GM18508 (cell line): ENCODE measurements at regions not wholly inside any gene's neighbourhood (a gene's known extent, or its start where the extent isn't known, plus 50 kb on each side); places are given as distances from the start of the nearest gene placed in this dataset.
"Not testable (repeated sequence)": the region's sequence is repeated elsewhere in the genome, so short reads cannot be mapped to it uniquely, and the experiment has no call there.

Experiments used
- ATAC-seq: cut with Tn5 transposase; IDR thresholded peaks from one replicate; pipeline ENCODE4 v1.9.1; 2021; ENCODE audit warnings: moderate number of reproducible peaks; ENCODE audit not compliant: insufficient read depth, unreplicated experiment

DNA sequence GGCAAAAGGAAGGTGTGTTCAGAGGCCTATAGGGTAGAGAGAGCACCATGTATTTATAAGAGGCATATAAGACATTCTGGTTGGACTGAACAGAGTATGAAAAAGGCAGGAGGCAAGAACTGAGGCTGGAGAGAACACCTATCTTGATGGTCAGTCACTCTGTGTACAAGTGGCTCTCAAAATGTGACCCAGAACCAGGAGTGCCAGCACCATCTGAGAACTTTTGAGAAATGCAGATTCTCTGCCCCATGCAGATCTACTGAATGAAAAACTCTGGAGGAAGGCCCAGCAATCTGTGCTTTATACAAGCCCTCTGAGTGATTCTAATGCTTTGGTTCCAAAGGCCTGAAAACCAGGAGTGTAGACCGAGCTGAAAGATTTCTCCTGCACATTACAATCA is 324.0 kb upstream of the IL12A start:
- no peak for ATAC-seq

DNA sequence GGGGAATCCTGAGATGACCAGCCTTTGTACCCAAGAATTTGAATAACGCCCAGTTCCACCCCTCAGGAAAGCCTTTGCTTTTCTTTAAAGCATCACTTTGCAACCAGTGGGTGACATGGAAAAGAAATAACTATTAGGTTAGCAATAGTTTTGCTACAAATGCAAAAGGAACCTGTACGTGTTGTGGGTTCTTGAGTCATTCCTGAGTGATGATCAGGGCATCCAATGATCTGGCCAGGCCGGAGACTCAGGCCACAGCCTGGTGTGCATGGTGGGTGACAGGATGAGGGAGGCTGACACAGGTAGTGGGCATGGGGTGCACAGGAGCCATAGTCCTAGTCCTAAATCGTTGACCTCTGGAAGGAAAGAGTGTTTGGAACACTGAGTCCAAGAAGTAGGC is 321.4 kb upstream of the IL12A start:
- ATAC-seq, result no peak

DNA sequence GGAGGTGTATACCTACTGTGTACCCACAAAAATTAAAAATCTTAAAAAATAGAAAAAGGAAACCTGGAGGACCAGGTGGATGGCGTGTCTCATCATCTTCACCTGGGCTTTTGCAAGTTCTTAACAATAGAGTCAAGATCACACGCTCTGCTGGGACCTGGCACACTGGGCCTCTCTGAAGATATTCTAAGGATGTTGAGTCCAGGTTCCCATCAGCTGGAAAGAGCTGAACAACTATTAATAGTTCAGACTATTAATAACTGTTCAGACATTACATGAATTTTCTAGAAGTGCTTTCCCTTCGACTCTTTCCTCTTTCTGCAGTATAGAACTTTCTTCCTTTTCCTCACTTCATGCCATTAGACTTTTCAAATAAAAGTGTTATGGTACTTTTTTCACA is 320.2 kb upstream of the IL12A start:
- ATAC-seq, result no peak

DNA sequence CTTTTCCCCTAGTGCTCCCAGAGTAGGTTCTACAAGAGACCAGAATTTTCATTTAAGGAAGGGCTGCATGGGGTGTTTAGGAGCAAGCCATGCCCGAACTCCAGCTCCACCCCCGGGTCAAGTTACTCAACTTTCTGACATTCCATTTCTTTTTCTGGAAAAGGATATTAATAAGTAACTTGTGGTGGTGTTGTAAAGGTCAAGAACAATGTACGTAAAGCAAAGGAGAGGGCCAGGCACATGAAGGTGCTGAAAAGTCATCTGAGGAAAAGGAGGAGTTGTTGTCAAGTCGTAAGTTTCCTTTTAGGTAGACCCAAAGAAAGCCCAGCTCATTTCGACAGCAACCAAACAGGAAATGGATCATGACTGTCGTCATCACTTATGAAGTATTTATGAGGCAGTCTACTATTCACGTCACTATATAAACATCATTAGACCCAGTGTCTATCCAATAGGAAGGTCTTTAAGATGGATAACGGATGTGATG is 319.6 kb upstream of the IL12A start:
- no peak for ATAC-seq

DNA sequence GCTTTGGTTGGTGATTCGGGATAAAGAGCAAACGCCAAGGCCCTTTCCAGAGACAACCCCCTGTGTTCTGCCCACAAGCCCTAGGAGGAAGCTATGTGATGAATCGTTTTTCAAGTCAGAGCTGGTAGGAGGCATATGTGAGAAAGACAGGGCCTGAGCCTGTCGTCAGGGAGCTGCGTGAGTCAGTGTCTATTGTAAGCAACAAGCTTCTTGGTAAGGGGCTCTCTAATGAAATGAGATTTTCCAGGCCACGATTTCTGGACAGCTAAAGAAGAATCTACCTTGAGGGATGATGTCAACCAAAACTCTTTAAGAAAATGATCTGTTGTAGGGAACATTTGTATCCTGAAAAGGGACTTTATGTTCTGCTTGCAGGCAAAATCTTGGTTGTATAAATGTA is 318.9 kb upstream of the IL12A start:
- ATAC-seq, result no peak

DNA sequence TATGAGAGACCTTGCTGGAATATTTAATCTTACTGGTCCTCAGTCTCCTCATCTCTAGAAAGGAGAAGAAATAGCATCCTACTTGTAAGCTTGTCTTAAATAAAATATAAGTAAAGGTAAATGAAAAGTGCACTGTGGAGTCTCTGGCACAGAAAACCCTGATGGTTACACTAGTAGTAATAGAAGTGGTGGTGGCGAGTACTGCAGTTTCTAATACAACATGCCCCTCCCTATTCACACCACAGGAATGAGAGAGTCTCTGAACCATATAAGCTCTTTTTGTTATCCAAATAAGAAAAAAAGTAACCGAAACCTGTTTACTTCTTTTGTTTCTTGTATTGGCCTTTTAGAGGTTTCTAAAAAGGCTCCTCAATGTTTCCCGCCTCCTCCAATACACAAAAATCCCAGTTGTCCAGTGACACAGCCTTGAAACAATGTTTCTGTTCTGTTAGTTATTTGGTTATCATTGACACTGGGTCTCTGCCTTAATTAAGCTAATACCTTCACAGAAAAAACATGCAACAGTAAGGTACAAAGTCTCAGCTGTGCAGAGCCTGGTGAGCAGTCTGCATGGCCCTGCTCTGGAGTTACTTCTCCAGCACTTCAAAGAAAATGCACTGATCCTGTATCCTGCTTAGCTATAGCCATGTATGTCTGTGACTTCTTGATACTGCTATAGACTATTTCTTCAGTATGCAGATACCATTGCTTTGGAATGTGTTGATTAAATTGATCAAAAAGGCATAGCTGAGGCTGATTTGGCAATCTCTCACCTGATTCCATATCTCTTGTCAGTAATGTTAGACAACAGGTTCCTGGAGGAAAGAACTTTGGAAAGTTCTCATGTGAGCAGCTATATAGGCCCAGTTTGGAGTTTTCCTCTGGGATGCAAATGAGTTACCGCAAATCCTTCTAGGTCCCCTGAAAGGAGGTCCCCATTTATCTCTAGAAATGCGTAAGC is 315.6 kb upstream of the IL12A start:
- no peak for ATAC-seq

DNA sequence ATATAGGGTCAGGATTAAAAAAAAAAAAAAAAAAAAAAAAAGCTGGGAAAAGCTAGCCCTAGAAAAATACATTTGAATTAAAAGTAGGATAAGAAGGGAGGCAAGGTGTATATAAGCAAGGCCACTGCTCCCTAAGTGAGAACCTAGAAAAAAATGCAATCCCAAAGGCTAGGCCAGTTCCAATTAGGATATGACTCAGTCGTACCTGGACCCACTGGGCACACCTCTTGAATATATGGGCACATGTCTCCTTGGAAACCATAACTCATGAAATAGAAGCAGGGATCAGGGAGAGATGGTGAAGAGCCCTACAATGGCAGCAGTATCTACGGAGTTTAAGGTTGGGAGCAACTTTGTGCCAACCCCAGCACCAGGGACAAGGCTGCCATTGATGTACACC is 314.1 kb upstream of the IL12A start:
- ATAC-seq, result no peak

DNA sequence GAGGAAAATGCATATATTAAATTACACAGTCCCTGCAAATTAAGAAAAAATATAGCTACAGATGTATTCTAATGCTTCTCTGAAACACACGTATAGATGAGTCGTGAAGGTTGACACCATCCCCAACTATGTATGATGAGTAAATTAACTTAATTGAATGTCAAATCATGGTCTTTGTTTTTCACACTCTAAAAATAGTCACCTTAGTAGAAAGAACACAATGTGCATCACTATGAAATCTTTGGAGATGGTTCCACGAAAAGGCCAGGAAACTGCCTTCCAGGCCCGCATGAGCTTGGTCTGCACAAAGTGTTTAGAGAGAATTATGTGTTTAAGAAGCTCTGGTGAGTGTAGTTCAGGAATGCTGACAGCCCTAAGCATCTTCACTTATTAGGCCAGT is 313.4 kb upstream of the IL12A start:
- no peak for ATAC-seq

DNA sequence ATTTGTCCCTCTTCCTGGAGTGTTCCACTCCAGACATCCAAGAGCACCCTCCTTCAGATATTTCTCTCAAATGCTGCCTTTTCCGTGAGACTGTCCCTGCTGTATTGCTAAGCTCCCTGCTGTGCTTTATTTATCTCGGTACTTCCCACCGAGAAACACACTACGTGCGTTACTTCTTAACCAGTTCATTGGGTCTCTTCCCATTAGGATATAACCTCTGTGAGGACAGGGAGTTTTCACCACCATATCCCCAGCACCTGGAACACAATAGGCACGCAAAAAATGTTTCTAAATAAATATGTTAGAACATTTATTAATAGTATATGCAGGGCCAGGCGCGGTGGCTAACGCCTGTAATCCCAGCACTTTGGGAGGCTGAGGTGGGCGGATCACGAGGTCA is 308.7 kb upstream of the IL12A start:
- no peak for ATAC-seq

DNA sequence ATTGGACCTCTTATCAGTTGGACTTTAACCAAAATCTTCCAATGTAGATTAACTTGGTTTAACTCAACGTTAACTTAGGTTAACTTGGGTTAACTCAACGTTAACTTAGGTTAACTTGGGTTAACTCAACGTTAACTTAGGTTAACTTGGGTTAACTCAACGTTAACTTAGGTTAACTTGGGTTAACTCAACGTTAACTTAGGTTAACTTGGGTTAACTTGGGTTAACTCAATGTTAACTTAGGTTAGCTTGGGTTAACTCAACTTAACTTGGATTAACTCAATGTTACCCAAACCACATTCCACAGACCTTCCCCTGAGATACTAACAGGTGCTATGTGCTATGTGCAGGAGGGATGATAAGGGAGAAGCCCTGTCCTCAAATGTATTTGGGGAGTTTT is 306.9 kb upstream of the IL12A start:
- ATAC-seq, result not testable (repeated sequence)

DNA sequence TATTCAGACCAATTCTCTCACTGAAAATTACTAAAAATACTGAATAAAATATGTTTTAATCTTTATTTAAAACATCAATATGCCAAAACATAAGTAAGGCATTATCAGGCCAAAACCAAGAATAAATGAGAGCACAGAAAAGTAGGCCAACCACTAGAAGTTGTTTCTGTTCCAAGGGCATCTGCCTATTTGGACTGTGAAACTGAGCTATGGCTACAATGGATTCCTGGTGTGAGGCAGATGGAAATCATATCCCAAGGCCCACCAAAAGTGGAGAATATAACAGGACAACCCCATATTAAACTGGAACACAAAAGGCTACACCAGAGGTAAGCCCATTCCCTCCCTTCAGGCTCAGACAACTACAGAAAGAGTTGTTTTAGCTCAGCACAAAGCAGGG is 302.8 kb upstream of the IL12A start:
- no peak for ATAC-seq

DNA sequence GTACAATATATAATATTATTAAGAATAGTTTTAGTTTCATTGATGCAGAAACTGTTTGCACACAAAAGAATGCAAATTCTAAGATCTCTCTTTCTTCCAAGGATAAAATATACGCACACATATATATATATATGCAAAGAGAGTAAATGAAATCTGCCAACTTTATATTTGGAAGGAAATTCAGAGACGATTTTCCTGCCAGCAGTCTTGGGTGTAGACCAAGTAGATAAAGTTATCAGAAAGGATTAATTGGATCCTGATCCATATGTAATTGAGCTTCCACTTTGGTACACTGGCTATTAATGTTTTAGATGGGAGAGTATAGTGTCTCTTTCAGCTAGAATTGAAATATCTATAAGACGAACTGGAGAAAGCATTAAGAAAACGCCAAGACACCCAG is 295.4 kb upstream of the IL12A start:
- no peak for ATAC-seq

DNA sequence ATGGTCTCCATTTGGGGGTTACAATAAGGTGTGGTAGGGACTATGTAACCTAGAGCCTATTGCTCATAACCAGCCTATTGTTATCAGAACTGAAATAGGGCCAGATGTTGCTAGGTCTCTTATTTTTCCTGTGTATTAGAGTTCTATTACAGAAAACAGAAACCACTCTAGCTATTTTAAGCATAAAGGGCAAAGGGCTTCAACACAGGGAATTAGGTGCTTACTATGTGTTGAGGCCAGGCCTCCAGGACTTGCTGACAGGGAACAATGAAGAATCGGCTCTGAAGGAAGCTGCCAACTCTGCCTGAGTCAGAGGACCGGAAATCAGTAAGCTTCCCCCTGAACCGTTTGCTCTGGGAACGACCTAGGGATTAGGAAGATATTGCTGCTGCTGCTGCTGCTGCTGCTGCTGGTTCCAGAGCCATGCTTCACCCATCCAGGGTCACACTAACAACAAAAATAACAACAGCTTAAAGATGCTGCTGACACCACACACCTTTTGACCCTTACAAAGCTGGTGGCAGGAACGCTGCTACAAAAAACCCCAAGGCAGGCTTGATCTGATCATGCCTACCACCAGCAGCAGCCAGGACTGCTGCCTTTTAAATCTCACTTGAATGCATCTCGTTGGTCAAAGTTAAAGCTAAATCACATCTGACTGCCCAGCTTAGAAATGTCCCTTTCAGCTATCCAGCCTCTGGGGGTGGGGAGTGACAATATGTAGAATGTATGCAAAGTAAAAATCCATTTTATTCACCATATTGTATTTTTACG is 276.9 kb upstream of the IL12A start:
- ATAC-seq, result no peak

DNA sequence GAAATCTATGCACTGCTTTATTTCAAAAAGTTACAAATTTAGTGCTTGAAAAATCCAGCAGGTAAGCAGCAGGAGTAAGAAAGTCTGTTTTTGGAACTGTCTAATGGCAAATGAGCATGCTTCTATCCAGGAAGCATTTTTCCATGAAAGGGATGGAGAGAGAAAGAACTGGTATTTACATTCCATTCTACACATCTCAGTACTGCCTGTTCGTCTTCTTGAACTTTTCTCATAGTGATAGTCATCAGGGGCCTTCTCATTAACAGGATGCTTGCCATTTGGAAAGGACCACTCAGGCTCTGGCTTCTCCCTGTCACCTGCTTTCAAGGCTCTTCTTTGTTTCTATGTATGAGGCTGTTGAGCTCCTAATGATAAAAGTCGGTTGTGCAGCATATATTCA is 267.3 kb upstream of the IL12A start:
- no peak for ATAC-seq

DNA sequence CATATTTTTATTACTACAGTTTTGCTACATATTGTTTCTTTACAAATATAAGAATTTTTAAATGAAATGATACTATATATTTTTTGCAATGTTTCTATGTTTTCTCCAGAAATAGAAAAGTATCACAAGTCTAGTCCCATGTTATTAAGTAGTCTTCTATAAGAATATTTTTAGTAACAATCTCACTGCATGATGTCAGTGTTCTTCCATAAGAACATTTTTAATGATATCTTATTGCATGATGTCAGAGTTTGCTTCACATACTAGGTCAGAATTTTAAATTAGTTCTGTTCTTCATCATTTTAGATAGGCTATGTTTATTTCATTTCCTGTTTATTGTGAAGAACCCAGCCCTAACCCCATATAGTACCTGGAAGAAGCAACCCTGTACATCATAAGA is 265.3 kb upstream of the IL12A start:
- no peak for ATAC-seq

DNA sequence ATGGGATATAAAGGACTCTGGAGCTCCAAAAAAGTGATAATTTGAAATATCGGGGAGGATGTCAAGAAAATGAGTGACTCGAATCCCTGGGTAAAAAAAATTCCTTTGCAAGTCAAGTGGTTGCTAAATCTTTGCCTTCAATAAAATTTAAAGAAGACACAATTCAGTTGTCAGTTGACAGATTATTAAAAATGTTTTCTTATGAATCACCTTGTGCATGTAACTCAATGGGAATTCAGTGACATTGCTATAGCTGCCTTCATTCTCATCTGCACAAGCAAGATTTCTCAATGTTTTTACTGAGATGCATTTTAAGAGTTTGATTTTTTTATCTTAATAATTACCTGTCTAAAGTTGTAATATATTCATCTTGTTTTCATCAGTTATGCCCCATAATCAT is 264.0 kb upstream of the IL12A start:
- ATAC-seq, result no peak

DNA sequence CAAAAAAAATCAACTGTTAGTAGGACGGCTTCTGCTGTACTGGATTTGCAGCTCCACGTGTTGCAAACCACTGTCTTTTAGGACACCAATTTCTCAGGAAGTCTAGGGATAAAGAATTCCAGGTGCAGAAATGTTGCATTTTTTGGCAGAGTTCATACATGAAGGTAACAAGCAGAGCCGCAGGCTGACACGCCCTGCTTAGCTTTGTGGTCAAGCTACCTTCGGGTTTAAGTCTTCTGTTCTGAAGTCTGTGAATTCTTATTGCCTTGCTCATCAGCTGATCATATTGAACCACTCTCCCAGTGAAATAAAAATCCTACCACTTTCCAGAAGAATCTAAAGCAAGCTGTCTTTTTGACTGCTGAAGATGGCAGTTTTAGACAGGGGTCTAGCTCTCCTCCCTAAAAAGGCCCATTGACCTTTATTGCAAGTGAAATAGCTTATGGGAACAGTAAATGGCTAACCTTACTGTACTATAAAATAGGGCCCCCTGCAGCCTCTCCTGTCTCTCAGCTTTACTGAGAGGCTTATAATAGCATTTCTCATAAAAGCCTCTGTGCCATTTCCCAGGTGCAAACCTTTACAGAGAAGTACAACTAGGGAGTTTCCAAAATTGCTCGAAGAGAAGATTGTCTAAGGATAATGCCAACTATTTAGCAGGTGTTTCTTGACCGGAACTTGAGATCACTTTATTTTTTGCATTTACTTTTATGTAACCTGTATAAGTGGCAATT is 262.2 kb upstream of the IL12A start:
- ATAC-seq, result no peak

DNA sequence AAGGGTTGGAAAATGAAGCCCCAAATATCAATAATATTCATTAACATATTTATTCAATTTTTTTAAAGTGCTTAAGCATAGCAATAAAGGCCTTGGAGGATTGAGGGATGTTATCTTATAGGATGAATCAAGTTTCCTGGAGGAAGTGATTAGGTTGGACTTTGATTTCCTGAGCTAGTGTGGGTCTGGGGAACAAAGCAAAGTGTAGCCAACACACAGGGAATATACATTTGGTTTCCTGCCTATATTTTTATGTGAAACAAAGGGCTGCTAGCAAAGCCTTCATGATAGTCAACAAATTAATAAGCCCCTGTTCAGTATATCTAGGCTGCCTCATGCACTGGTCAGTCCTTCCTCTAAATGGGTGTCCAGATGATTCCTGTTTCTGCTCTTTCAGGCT is 261.1 kb upstream of the IL12A start:
- no peak for ATAC-seq

DNA sequence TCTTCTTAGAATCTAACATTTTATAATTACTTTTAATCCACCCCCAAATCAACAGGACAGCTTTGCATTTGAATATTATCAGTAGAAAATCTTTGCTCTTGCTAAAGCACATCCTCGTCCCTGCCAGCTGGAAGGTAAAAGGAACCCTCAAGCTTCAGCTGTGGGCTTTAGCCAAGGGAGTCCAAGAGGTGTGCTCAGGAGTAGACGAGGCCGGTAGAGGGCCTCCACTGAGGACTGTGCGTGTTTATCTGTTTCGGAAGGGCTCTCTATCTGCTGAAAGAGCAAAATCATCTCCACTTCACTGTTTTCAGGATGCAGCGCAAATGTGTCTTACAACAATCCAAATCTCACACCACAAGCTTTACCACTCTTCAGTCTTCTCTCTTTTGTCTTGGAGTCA is 257.4 kb upstream of the IL12A start:
- ATAC-seq, result no peak

DNA sequence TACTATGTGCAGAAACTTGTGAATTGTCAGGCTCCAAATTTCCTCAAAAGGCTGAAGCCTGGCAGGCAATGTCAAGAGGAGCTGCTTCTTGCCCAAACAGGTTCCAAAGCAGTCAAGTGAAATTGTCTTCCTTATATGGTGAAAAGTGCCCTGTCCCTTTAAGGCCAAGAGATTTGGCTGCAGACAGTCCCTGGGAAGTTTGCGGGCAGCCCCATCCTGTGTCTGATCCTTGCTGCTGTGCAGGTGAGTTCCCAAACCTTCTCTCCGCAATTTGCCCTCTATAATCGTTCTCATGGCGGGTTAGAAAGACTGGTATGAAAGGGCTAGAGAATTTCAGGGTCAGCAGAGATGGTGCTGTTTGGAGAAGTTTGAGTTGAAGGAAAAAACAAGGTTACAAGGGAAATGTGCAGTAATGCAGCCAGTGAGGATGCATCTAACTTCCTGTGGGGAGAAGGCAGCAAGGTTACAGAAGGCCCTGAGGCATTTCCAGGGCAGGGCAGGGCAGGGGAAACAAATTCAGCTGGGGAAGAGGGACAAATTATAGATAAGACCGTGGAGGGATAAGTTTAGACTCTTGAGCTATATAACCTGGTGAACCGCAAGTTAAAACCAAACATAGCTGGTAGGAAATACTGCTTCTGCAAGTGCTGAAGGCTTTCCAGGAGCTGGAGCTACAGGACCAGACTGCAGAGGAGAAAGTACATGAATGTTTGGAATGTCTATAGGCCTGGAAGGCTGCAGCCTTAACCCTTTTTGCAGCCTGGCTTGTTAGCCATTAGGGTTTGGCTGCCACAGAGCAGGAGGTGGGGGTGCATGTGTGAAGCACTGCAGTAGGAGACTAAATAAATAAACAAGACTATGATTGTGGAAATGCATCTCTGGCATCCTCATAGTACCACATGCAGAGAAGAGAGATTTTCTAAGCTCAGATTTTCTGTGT is 256.2 kb upstream of the IL12A start:
- ATAC-seq, result no peak
